Medulla oblongata (tissue), 1 donor: ENCODE measurements at regions not wholly inside any gene's neighbourhood (a gene's known extent, or its start where the extent isn't known, plus 50 kb on each side); places are given as distances from the start of the nearest gene placed in this dataset.

Experiments used
- DNase-seq: peaks from one replicate; pipeline ENCODE4 v3.0.0-alpha.2; 2015; ENCODE audit errors: extremely low spot score

DNA sequence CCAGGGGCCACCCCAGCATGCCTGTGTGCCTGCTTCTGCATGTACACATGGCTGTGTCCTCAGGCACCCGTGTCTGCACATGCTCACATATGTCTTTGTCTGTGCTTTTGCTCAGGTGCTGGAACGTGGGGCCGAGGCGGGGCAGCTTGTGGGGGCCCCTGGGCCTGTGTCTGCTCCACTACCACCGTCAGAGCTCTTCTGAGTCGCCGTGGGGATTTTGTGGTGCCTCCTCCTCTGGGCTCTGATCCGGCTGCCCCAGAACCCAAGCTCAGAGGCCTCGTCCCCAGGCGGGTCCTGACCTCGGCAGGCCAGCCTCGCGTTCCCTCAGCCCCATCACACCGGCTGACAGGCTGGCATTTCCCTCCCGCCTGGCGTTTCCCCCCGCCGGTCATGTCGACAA is 104.6 kb upstream of the ACTRT2 start:
- DNase-seq, result no peak

DNA sequence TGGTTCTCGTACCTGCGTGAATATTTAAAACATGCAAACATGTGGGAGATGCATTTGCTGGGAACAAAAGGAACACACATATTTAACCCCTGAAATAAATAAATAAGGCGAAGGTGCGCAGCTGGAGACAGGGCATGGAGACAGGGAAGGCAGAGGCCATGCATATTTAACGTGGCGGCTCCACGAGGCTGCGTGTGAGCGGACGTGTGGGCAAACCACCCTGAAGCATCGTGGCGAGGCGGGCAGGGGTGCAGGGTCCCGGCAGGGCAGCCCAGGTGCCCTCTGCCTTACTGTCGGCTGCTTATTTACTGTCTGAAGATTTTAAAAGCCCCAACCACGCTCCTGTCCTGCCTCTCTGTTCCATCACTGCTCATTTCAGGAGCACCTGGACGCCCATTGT is 104.0 kb upstream of the ACTRT2 start:
- no peak for DNase-seq

DNA sequence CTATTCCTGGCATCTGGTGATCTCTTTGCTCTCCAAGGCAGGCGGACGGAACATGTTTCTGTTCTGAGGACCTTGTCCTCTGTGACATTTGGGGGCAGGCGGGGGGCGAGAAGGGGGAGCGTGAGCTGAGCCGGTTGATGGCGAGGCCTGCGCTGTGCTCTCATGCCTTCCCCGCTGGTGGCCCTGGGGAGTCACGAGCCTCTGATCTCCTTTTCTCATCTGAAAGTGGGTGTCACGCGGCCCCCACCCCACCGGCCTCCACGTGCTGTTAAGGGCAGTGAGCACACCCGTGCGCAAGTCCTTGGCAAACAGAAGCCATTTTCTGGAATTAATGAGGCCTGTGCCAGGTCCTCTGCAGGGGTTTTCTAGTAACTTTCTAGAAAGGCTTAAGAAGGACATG is 102.8 kb upstream of the ACTRT2 start:
- DNase-seq, result no peak

DNA sequence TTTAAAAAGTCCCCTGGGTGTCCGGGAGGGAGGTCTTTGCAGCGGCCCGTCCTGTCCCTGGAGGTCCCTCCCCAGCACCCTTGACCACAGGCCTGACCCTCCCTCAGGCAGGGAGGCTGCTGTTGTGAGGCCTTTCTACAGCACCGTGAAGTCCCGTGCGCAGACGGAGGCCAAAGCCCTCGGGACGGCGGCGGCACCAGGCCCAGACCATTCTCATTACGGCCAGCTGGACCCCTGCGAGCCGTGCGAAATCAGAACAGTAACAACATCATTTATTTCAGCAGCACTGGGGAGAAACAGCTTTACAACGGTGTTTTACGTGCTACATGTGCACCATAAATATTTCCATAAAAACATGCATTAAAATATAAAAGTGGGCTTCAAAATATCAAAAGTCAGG is 101.4 kb upstream of the ACTRT2 start:
- DNase-seq, result no peak

DNA sequence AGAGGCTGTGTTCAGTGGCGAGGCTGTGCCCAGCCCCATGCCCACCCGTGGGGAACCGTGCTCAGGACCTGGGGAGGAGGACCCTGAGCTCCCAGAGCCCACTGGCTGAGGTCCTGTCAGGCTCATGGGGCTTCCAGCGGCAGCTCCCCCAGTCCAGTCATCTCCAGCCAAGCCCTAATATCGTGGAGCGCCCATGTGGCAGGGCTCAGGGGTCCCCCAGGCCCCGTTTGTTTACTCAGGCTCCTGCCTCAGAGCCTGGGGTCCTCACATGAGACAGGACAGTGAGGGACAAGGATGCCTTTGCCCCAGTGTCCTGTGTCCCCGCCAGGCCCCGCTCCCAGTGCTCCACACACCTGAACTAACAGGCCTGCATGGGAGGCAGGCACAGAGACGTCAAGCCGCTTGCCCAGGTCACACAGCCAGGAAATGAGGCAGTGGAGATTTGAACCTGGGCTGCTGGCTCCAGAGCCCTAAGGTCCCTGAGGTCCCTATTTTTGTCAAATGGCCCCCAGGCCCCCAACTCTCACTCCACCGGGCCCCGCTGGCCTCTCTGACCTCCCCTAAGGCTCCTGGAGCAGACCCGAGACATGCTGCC is 100.7 kb upstream of the ACTRT2 start:
- no peak for DNase-seq

DNA sequence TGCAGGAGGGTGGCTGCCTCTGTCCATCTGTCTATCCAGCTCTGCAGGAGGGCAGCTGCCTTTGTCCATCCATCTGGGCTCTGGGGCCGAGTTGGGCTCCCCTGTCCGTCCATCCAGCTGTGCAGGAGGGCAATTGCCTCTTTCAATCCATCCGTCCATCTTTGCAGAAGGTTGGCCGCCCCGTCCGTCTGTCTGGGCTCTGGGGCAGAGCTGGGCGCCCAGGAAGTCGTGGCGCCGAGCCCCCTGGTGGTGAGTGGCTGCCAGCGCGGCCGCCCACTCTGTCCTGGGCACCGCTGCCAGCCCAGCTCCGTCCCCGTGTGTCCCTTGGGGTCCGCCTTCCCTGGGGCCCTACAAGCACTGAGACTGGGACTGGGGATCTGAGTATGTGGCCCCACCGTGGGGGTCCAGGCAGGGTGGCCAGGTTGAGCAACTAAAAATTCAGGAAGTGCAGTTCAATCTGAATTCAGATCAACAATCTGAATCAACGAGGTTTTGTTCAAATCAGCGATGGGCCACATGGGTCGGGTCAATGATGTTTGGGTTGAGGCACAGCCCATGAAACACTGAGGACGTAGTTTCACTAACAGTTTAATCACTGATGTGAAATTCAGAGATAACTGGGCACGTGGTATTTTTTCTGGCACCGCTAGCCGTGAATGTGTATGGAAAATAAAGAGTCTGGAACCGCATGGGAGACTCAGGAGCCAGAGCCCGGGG is 99.1 kb upstream of the ACTRT2 start:
- DNase-seq, result no peak

DNA sequence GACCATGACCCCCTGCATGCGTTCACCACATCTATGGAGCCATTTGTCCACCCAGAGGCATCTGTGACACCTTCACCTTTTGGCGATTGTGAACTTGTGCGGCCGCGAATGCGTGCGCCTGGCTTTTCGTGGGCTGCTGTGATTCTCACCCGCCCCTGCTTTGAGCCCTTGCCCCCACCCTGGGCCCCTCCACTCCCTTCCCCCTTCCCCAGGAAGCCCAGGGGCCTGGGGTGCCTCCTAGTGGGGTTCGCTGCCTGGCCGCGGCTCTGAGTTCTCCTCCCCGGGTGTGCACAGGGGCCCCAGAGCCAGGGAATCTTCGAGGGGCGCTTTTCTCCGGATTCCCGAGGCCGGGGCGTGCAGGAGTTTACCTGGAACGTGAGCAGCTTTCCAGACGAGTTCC is 97.9 kb upstream of the ACTRT2 start:
- DNase-seq, result no peak

DNA sequence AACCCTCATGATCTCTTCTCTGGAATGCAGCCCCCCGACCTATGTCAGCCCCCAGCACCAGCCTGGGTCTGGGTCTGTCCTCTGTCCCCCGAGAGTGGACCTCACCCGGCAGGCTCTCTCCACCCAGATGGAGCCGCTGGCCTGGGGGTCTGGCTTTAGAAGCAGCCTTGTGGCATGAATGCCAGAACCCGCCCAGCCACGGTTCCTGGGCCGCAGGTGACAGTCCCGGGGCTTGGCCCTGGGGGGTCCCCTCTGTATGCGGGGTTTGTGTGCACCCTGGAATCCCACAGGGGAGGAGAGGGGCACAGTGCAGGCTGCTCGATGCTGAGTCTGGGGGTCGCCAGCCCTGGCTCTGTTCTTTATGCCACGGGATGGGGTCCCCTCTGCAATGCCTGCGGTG is 96.0 kb upstream of the ACTRT2 start:
- DNase-seq, result no peak

DNA sequence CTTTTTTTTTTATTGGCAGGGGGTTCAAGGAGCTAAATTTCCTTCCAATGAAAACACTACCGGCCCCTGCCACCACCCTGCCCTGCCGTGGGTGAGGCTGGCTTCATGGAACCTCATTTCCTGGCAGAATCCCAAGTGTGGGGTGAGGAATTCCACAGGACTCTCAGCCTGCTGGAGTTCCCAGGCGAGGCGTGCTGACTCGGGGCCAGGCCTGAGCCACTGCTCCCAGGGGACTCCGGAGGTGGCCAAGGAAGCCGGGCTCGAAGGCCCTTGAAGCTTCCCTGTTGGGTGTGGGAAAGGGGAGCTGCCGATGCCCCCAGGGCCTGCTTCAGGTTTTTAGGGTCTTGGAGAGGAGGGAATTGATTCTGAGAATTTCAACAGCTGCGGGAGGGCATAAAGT is 95.3 kb upstream of the ACTRT2 start:
- DNase-seq, result no peak

DNA sequence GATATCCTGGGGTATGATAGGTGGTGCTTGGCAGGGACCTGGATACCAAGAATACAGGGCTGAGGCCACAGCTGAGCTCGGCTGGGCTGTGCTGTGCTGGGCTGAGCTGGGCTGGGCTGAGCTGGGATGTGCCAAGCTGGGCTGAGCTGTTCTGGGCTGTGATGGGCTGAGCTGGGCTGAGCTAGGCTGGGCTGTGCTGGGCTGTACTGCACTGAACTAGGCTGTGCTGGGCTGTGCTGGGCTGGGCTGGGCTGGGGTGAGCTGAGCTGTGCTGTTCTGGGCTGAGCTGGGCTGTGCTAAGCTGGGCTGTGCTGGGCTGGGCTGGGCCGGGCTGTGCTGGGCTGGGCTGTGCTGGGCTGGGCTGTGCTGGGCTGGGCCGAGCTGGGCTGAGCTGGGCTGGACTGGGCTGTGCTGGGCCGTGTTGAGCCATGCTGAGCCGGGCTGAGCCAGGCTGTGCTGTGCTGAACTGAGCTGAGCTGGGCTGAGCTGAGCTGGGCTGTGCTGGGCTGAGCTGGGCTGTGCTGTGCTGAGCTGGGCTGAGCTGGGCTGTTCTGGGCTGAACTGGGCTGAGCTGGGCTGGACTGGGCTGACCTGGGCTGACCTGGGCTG is 94.7 kb upstream of the ACTRT2 start:
- DNase-seq, result no peak

DNA sequence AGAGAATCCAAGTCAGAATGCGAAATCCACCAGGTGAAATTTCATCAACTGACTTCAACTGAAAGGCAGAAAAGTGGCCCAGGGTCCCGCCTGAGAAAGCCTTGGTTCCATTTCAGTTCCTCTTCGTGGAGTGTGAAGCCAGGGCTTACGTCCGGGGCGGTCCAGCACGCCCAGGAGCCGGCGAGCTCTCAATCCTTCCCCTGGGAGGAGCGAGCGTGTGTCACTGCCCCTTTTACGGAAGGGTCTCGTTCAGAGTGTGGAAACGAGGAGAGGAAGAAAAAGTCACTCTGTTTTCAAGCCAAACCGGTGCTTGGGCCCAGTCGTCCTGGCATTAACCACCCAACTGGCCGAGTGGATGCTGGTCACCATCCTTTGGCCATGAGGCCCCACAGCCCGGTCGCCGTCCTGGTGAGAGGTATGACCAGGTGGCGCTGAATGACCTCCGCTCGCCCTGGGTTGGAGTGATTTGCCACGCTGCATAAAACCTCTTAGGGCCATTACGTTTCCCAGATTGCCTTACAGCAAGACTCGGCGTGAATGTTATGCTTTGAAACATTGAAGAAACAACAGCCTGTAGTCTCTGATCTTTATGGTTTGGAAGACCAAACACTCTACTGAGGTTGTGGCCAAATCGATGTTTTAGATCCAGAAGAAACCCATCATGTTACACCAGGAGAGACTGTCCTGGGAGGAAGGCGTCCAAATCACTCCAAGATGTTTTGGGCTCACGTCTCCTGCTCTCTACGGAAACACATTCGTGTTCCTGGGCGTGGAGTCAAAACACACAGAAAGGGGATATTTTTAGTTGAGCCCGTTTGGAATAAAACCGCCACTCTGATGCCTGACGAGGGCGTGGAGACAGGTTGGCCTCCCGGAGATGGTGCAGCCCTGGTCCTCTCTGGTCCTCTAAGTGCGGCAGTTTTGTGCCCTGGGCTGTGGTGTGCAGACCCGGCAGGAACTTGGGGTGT is 93.6 kb upstream of the ACTRT2 start:
- no peak for DNase-seq

DNA sequence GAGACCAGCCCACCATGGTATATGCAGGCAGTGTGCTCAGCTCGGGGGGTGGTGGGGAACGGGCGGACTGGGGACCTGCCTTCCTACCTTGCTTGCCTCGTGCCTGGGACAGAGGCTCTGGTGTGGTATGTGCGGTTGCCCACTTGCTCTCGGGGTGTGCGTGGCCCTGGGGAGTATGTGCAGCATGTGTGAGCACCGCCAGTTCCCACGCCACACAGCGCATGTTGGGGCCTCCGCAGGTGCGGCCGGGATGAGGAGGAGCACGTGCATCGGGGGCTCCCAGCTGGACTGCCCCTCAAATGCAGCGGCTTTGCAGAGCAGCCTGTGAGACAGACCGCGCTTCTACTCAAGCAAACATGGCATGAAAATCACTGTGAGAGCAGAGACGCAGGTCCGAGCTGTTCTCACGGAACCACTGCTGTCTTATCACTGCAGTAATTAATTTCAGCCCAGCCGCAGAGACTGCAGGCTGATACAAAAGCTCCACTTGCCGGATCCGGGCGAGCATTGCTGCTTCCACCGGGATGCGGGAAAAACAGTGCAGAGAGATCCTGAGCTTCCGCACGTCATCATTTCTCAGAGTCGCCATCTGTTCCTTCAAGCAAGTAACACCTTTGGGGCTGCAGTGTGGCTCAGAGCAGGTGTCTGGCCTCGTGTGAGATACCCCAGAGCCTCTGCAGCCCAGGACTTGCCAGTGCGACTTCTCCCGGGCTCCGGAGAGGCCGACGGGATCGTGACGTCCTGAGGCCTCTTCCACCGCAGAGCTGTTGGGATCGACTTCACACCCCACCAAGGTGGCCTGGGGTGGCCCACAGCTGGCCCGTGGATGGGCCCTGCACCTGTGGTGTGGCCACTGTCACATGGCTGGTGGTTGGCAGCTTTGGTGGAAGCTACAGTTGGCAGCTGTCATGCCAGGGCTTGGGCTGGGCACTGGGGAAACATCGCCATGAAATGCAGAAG is 92.6 kb upstream of the ACTRT2 start:
- no peak for DNase-seq

DNA sequence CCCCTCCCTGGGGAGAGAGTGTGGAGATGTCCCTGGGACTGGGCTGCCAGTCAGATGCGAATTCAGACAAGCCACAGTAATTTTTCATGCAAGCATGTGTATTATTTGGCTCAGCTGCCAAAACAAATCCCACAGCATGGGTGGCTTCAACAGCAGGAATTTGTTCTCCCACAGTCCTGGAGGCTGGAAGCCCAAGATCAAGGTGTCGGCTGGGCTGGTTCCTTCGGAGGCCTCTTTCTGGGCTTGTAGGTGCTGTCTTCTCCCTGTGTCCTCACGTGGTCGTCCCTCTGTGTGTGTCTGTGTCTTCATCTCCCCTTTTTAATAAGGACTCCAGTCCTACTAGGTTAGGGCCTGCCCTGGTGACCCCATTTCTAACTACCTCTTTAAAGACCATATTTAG is 91.9 kb upstream of the ACTRT2 start:
- DNase-seq, result no peak

DNA sequence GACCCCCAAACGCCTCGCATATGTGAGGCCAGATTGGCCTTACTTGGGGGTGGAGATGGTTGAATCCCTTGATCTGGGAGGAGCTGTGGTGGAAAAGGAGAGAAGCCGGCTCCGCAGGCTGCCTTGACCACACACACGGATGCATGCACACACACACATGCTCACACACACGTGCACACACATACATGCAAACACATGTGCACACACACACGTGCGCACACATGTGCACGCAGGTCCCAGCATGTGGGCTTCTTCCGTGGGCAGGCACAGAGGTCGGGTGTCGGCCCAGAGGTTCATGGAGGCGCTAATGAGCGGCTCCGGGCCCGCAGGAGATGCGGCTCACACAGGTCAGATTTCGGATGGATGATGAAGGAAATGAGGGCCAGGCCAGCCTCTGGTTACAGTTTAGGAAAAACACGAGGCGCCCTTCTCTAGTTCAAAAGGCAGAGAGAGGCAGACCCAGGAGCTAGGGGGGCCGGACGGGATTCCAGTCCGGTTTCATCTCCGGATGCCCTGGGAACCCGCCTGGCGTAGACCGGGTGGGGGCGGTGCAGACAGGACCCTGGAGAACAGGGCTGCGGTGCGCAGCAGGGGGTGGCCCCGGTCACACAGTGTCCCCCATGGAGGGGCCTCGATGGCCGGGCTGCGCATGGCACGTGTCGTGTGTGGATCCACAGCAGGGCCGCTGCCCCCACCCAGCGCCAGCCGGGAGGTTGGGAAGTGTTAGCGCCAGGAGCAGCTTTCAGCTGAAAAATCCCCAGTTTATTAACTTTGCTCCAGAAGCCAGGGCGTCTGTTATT is 91.1 kb upstream of the ACTRT2 start:
- DNase-seq, result no peak

DNA sequence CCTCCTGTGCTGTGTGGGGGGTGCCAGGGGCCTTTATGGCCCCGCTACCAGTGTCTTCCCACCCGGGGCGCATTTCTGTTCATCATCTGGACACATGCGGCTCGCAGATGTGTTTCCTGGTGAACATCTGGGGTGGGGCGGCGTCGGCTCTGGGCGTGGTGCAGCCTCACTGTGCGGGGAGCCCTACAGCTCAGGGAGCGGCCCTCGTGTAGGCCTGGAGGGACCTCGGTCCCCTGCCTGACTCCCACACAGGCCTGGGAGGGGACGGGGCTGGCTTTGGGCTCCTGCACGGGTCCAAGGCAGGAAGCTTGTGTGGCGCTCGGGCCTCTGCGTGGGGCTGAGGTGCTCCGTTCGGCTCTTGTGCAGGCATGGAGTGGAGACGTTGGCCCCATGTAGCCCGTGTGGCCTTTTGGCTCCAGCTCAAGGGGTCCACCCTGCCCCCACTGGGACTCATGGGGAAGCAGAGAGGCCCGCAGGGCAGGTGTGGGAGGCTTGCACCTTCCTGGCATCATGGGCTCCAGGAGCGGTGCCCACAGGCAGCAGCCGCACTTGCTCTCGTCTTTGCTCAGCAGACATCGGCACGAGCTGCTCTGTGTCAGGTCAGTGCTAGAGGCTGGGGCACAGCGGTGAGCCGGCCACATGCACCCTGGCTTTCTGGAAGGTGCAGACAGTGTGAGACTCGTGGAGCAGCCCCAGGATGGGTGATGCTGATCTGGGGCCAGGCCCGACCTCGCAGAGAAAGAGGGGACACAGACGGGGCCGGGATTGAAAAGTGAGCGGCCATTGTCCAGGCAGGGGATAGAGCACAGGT is 90.1 kb upstream of the ACTRT2 start:
- DNase-seq, result no peak

DNA sequence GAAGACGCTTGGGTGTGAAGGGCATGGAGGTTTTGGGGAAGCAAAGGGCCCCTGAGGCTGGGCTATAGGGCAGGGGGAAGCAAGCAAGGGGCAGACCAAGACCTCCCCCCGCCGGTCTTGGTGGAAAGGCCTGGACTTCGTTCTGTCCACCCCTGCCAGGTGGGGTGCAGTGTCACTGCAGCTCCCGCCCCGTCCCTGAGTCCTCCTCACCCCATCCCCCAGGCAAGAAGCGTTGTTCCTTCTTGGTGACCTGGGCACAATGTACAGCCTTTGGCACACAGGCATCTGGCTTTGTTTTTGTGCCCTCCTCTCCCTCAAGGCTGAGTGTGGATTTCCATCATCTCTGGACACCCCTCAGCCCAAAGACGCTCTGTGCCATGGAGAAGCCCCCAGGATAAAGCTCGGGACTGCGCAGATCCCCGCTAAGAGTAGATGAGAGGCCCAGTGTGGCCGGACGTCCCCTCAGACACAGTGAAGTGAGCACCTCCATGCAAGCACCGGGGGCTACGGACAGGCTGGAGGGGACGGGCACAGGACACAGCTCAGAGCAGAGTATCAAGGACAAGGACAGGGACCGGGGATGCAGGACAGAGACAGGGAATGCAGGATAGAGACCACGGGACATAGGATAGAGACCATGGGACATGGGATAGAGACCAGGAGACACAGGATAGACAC is 89.4 kb upstream of the ACTRT2 start:
- DNase-seq, result no peak

DNA sequence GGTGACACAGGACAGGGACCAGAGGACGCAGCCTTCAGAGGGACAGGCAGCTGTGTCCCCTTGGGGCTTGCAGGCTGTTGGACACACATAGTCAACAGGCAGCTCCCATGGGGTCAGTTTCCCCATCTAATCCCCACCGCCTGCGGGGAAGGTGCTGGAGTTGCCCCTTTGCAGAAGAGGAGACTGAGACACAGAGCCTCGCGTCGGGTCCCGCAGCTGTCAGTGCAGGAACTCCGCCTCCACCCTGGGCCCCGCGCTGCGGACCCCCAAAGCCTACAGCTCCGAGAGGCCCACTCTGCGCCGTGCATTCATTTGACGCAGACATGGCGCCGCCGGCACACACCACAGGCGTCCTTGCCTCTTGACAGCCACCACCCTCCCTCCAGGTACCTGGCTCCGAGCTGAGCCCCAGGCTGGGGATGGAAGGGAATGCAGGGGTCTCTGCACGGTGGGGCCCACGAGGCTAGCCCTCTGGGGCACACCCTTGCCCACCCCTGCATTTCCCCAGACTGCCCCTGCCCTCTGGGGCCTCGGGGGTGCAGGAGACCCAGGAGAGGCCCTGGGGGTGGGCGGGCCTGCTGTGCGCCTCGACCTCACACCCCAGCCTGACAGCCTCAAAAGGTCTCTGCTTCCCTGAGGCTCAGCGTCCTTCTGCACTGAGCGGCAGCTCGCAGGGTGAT is 88.5 kb upstream of the ACTRT2 start:
- DNase-seq, result no peak

DNA sequence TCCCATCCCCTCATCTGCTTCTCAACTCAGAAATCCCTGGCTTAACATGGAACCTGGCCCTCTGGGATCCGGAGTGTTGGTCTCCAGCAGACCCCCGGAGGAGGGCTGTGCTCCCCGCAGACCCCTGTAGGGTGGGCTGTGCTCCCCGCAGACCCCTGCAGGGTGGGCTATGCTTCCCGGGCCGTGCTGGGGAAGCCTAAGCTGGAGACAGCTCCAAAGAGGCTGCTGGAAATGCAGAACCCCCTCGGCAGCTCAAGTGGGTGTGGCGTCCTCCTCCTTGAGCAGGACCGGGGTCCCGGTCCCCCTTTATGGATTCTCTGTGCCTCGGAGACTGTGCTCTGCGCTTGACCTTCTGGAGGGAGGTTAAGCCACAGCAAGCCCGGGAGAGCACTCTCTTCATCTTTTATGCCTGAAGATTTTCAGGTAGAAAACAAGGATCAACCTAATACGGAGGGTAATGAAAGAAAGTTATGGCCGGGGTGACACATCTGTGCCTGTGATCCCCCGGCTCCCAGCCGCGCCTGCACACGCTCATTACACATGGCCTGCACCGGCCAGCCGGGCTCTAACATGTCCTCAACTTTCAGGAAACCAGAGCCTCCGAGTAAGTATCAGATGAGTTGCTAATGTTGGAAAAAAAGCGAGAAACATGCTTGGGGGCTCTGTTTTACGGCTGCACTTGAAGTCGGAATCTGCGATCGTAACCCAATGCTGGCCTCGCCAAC is 87.7 kb upstream of the ACTRT2 start:
- no peak for DNase-seq
